ENCODE measurements at regions not wholly inside any gene's neighbourhood (a gene's known extent, or its start where the extent isn't known, plus 50 kb on each side); places are given as distances from the start of the nearest gene placed in this dataset.
"Not testable (repeated sequence)": the region's sequence is repeated elsewhere in the genome, so short reads cannot be mapped to it uniquely, and the experiment has no call there.

- no peak overlapping the region for H3K9ac ChIP-seq (ENCODE audit: low read length)
- no peaks in the 10 kb centered on the region for H3K4me1 ChIP-seq (ENCODE audit: control insufficient read depth, insufficient read depth, low read length)
- H3K9me3 ChIP-seq (ENCODE audit: control insufficient read depth, low read length) = no peaks in the 10 kb centered on the region
- H3K36me3 ChIP-seq (ENCODE audit: control insufficient read depth, insufficient read depth, low read length) = no peaks in the 10 kb centered on the region
- H3K27me3 ChIP-seq (ENCODE audit: control insufficient read depth, insufficient read depth, low read length) = no peaks in the 10 kb centered on the region
- H3K4me3 ChIP-seq (ENCODE audit: low read length) = no peak overlapping the region
Observed at GRCh38 chr20:61099806-61100205, 152.3 kb upstream of the CDH4 start.

- Histone ChIP-seq H3K4me1 (ENCODE audit: control insufficient read depth, insufficient read depth, low read length) (no peaks in the 10 kb centered on the region), H3K9ac (ENCODE audit: low read length) (no peak overlapping the region), H3K9me3 (ENCODE audit: control insufficient read depth, low read length) (no peaks in the 10 kb centered on the region), H3K4me3 (ENCODE audit: low read length) (no peak overlapping the region), H3K36me3 (ENCODE audit: control insufficient read depth, insufficient read depth, low read length) (no peaks in the 10 kb centered on the region), H3K27me3 (ENCODE audit: control insufficient read depth, insufficient read depth, low read length) (no peaks in the 10 kb centered on the region)
Observed at GRCh38 chr20:61100489-61100888, 151.6 kb upstream of the CDH4 start.

GRCh38 chr20:61101321-61101720 lies 150.7 kb upstream of the CDH4 start:
- H3K9ac ChIP-seq (ENCODE audit: low read length); H3K36me3 ChIP-seq (ENCODE audit: control insufficient read depth, insufficient read depth, low read length); H3K27me3 ChIP-seq (ENCODE audit: control insufficient read depth, insufficient read depth, low read length); H3K9me3 ChIP-seq (ENCODE audit: control insufficient read depth, low read length); H3K4me3 ChIP-seq (ENCODE audit: low read length); H3K4me1 ChIP-seq (ENCODE audit: control insufficient read depth, insufficient read depth, low read length): not testable (repeated sequence)

- Histone ChIP-seq H3K27me3 (ENCODE audit: control insufficient read depth, insufficient read depth, low read length) (no peaks in the 10 kb centered on the region), H3K9ac (ENCODE audit: low read length) (no peak overlapping the region), H3K36me3 (ENCODE audit: control insufficient read depth, insufficient read depth, low read length) (no peaks in the 10 kb centered on the region), H3K4me1 (ENCODE audit: control insufficient read depth, insufficient read depth, low read length) (no peaks in the 10 kb centered on the region), H3K9me3 (ENCODE audit: control insufficient read depth, low read length) (no peaks in the 10 kb centered on the region), H3K4me3 (ENCODE audit: low read length) (no peak overlapping the region)
Observed at GRCh38 chr20:61104232-61104631, 147.8 kb upstream of the CDH4 start.

- no peaks in the 10 kb centered on the region for H3K27me3 ChIP-seq (ENCODE audit: control insufficient read depth, insufficient read depth, low read length)
- H3K4me1 ChIP-seq (ENCODE audit: control insufficient read depth, insufficient read depth, low read length) = no peaks in the 10 kb centered on the region
- H3K9me3 ChIP-seq (ENCODE audit: control insufficient read depth, low read length) = no peaks in the 10 kb centered on the region
- H3K4me3 ChIP-seq (ENCODE audit: low read length) = no peak overlapping the region
- no peaks in the 10 kb centered on the region for H3K36me3 ChIP-seq (ENCODE audit: control insufficient read depth, insufficient read depth, low read length)
- H3K9ac ChIP-seq (ENCODE audit: low read length) = no peak overlapping the region
Observed at GRCh38 chr20:61105395-61105794, 146.7 kb upstream of the CDH4 start.

GRCh38 chr20:61106438-61106837 lies 145.6 kb upstream of the CDH4 start:
- Histone ChIP-seq H3K9ac (ENCODE audit: low read length) (no peak overlapping the region), H3K9me3 (ENCODE audit: control insufficient read depth, low read length) (no peaks in the 10 kb centered on the region), H3K4me1 (ENCODE audit: control insufficient read depth, insufficient read depth, low read length) (no peaks in the 10 kb centered on the region), H3K4me3 (ENCODE audit: low read length) (no peak overlapping the region), H3K36me3 (ENCODE audit: control insufficient read depth, insufficient read depth, low read length) (no peaks in the 10 kb centered on the region), H3K27me3 (ENCODE audit: control insufficient read depth, insufficient read depth, low read length) (no peaks in the 10 kb centered on the region)

GRCh38 chr20:61109221-61109805 lies 142.7 kb upstream of the CDH4 start:
- no peak overlapping the region for H3K4me3 ChIP-seq (ENCODE audit: low read length)
- H3K9ac ChIP-seq (ENCODE audit: low read length) = no peak overlapping the region
- H3K36me3 ChIP-seq (ENCODE audit: control insufficient read depth, insufficient read depth, low read length) = no peaks in the 10 kb centered on the region
- H3K4me1 ChIP-seq (ENCODE audit: control insufficient read depth, insufficient read depth, low read length) = no peaks in the 10 kb centered on the region
- H3K9me3 ChIP-seq (ENCODE audit: control insufficient read depth, low read length) = no peaks in the 10 kb centered on the region
- no peaks in the 10 kb centered on the region for H3K27me3 ChIP-seq (ENCODE audit: control insufficient read depth, insufficient read depth, low read length)

- Histone ChIP-seq H3K4me1 (ENCODE audit: control insufficient read depth, insufficient read depth, low read length) (no peaks in the 10 kb centered on the region), H3K27me3 (ENCODE audit: control insufficient read depth, insufficient read depth, low read length) (no peaks in the 10 kb centered on the region), H3K9ac (ENCODE audit: low read length) (no peak overlapping the region), H3K36me3 (ENCODE audit: control insufficient read depth, insufficient read depth, low read length) (no peaks in the 10 kb centered on the region), H3K9me3 (ENCODE audit: control insufficient read depth, low read length) (no peaks in the 10 kb centered on the region), H3K4me3 (ENCODE audit: low read length) (no peak overlapping the region)
Observed at GRCh38 chr20:61112515-61112914, 139.5 kb upstream of the CDH4 start.

GRCh38 chr20:61113731-61114130 lies 138.3 kb upstream of the CDH4 start:
- no peaks in the 10 kb centered on the region for H3K36me3 ChIP-seq (ENCODE audit: control insufficient read depth, insufficient read depth, low read length)

GRCh38 chr20:61114493-61115175 lies 137.4 kb upstream of the CDH4 start:
- Histone ChIP-seq H3K4me3 (ENCODE audit: low read length) (no peak overlapping the region), H3K9me3 (ENCODE audit: control insufficient read depth, low read length) (no peaks in the 10 kb centered on the region), H3K27me3 (ENCODE audit: control insufficient read depth, insufficient read depth, low read length) (no peaks in the 10 kb centered on the region), H3K36me3 (ENCODE audit: control insufficient read depth, insufficient read depth, low read length) (no peaks in the 10 kb centered on the region), H3K9ac (ENCODE audit: low read length) (no peak overlapping the region), H3K4me1 (ENCODE audit: control insufficient read depth, insufficient read depth, low read length) (no peaks in the 10 kb centered on the region)

More at GRCh38 chr20:61113731-61114130, 138.3 kb upstream of the CDH4 start:
- H3K4me1 ChIP-seq (ENCODE audit: control insufficient read depth, insufficient read depth, low read length) = no peaks in the 10 kb centered on the region
- no peak overlapping the region for H3K9ac ChIP-seq (ENCODE audit: low read length)
- no peak overlapping the region for H3K4me3 ChIP-seq (ENCODE audit: low read length)
- no peaks in the 10 kb centered on the region for H3K27me3 ChIP-seq (ENCODE audit: control insufficient read depth, insufficient read depth, low read length)
- no peaks in the 10 kb centered on the region for H3K9me3 ChIP-seq (ENCODE audit: control insufficient read depth, low read length)

- H3K4me3 ChIP-seq (ENCODE audit: low read length) = no peak overlapping the region
Observed at GRCh38 chr20:61115364-61116065, 136.5 kb upstream of the CDH4 start.

GRCh38 chr20:61117725-61118124 lies 134.3 kb upstream of the CDH4 start:
- Histone ChIP-seq H3K4me3 (ENCODE audit: low read length) (no peak overlapping the region), H3K36me3 (ENCODE audit: control insufficient read depth, insufficient read depth, low read length) (no peaks in the 10 kb centered on the region), H3K9me3 (ENCODE audit: control insufficient read depth, low read length) (no peaks in the 10 kb centered on the region), H3K9ac (ENCODE audit: low read length) (no peak overlapping the region), H3K27me3 (ENCODE audit: control insufficient read depth, insufficient read depth, low read length) (no peaks in the 10 kb centered on the region), H3K4me1 (ENCODE audit: control insufficient read depth, insufficient read depth, low read length) (no peaks in the 10 kb centered on the region)

More at GRCh38 chr20:61115364-61116065, 136.5 kb upstream of the CDH4 start:
- Histone ChIP-seq H3K27me3 (ENCODE audit: control insufficient read depth, insufficient read depth, low read length) (no peaks in the 10 kb centered on the region), H3K9me3 (ENCODE audit: control insufficient read depth, low read length) (no peaks in the 10 kb centered on the region), H3K9ac (ENCODE audit: low read length) (no peak overlapping the region), H3K4me1 (ENCODE audit: control insufficient read depth, insufficient read depth, low read length) (no peaks in the 10 kb centered on the region), H3K36me3 (ENCODE audit: control insufficient read depth, insufficient read depth, low read length) (no peaks in the 10 kb centered on the region)
